ENCODE measurements at regions not wholly inside any gene's neighbourhood (a gene's known extent, or its start where the extent isn't known, plus 50 kb on each side); places are given as distances from the start of the nearest gene placed in this dataset.
"Not testable (repeated sequence)": the region's sequence is repeated elsewhere in the genome, so short reads cannot be mapped to it uniquely, and the experiment has no call there.

GRCh38 chr3:8020047-8020841 is 481.4 kb upstream of the LMCD1 start:
- DNase-seq = no peak

- no peak for DNase-seq
Observed at GRCh38 chr3:8027954-8028353, 473.7 kb upstream of the LMCD1 start.

DNA sequence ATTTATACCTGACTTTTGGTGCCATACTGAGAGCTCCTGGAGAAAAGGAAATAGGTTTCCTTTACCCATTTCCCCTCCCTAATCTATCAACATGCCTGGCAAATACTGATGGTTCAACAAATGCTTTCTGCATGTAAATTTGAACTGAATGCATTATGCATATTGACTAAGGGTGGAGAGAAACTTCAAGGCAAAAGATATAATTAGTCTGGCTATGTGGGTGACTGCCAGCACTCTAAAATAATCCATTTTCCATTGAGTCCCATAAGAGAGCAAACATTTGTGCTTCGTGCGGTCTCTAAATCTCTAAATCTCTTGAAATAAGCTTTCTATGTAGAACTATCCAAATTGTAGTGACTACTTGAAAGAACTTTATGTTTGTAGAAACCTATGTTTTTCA is 451.3 kb upstream of the LMCD1 start:
- no peak for DNase-seq

- no peak for DNase-seq
Observed at GRCh38 chr3:8052659-8053058, 449.0 kb upstream of the LMCD1 start.

DNA sequence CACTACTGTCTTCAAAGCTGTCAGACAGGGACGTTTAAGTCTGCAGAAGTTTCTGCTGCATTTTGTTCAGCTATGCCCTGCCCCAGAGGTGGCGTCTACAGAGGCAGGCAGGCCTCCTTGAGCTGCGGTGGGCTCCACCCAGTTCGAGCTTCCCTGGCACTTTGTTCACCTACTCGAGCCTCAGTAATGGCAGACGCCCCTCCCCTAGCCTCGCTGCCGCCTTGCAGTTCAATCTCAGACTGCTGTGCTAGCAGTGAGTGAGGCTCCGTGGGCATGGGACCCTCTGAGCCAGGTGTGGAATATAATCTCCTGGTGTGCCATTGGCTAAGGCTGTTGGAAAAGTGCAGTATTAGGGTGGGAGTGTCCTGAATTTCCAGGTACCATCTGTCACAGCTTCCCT is 433.5 kb upstream of the LMCD1 start:
- DNase-seq = not testable (repeated sequence)

- DNase-seq = no peak
Observed at GRCh38 chr3:8069471-8069870, 432.2 kb upstream of the LMCD1 start.

DNA sequence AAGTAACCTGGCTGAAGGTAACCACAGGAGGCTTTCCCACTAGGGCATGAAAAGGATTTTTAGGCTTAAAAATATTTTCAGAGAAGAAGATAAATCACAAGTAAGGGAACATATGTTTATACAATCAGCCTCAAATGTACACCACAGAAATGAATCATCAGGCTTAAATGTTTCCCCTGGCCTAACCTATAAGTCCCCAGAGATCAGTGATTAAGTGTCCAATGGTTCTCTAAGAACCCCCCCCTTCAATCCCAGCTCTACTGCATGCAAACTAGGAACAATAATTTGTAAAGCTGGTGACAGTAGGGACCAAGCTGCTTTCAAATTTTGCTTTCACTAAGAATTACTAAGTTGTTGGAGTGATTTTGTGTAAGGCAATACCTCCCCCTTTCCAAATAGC is 431.6 kb upstream of the LMCD1 start:
- DNase-seq = no peak

DNA sequence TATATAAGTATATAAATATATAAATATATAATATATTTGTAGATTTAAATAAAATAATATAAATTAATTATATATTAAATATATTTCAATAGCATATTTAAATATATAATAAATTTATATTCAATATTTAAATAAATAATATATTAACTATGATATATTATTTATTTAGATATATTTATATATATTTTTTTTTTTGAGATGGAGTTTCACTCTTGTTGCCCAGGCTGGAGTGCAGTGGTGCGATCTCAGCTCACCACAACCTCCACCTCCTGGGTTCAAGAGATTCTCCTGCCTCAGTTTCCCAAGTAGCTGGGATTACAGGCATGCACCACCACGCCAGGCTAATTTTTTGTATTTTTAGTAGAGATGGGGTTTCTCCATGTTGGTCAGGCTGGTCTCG is 426.9 kb upstream of the LMCD1 start:
- DNase-seq = not testable (repeated sequence)

- DNase-seq = no peak
Observed at GRCh38 chr3:8077126-8077525, 424.5 kb upstream of the LMCD1 start.

DNA sequence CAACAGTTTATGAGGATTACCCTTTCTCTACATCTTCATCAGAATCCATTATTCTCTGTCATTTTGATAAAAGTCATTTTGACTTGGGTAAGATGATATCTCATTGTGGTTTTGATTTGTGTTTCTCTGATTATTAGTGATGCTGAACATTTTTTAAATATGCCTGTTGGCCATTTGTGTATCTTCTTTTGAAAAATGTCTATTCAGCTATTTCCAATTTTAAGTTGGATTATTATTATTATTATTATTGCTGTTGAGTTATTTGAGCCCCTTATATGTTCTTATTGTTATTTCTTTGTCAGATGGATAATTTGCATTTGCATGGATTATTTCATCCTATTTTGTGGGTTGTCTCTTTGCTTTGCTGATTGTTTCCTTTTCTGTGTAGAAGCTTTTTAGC is 421.2 kb upstream of the LMCD1 start:
- no peak for DNase-seq

- no peak for DNase-seq
Observed at GRCh38 chr3:8085498-8085897, 416.1 kb upstream of the LMCD1 start.

GRCh38 chr3:8087951-8088350 is 413.7 kb upstream of the LMCD1 start:
- DNase-seq = no peak

GRCh38 chr3:8094415-8094814 is 407.2 kb upstream of the LMCD1 start:
- no peak for DNase-seq

- DNase-seq = no peak
Observed at GRCh38 chr3:8095724-8096123, 405.9 kb upstream of the LMCD1 start.

DNA sequence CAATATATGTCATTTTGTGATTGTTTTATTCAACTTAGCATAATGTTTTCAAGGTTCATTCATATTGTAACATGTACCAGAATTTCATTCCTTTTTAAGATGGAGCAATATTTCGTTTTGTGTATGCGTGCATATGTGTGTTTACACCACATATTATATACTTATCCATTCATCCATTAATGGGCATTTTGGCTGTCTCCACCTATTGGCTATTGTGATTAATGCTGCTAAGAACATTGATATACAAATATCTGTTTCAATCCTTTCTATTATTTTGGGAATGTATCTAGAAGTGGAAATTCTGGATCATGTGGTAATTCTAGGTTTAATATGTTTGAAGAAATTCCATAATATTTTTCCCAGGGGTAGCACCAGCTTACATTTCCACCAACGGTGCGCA is 403.9 kb upstream of the LMCD1 start:
- no peak for DNase-seq

DNA sequence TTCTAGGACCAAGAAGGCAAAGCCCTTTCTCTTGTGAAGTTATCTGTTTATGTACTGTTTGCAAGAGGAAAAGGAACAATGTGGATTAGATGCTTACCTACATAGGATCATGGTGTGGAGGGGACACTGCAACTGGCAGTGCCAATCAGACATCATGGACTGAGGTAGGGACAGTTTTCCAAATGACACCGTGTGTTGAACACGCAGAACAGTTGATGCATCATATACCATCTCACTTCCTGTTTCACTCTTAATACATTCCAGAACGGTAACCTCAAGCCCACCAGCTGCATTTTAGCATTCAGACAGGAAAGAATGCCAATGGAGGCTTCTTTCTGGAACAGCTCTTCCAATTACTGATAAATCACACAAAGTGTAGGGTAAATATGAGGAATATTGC is 397.7 kb upstream of the LMCD1 start:
- no peak for DNase-seq

GRCh38 chr3:8106921-8107320 is 394.7 kb upstream of the LMCD1 start:
- DNase-seq = no peak

GRCh38 chr3:8110966-8111798 is 390.4 kb upstream of the LMCD1 start:
- peak; percentile 72 for DNase-seq

DNA sequence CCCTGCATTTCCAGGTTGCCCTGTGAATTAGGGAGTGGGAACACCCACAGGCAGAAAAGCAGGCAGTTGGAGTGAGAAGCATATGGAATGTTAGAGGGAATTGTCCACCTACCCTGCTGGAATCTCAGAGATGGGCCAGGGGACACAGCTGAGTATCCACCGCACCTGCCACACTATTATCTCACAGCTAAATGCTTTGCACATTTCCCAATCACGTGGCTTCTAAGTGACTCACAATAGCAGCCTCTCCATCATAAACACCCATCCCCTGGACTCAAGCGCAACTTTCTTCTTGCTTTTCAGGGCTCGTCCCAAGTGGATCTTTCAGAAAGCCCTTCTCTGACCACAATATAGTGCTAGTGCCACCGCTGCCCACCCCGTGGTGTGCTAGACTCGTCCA is 389.0 kb upstream of the LMCD1 start:
- no peak for DNase-seq

GRCh38 chr3:8113626-8114025 is 388.0 kb upstream of the LMCD1 start:
- no peak for DNase-seq

GRCh38 chr3:8128686-8129085 is 372.9 kb upstream of the LMCD1 start:
- DNase-seq = no peak

DNA sequence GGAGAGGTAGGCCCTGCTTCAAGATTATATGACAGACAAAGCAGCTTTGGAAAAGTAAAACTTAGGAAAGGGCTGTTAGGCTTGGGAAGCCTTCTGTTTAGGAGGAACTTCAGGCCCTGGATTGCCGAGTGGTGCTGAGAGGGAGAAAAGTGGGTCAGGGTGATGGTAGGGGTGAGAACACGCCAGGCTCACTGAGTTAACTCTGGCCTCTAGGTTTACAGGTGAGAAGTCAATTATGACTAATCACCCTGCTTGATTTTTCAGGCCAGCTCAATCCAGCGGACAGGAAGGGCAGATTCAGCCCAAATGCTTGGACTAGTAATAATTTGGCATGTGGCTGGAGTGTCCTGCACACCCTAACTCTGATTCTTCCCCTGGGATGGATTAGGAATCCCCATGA is 365.1 kb upstream of the LMCD1 start:
- DNase-seq = no peak

GRCh38 chr3:8143186-8143585 is 358.4 kb upstream of the LMCD1 start:
- DNase-seq = no peak

GRCh38 chr3:8145661-8146060 is 356.0 kb upstream of the LMCD1 start:
- DNase-seq = no peak

Measured in activated CD4-positive, alpha-beta T cell treated with anti-CD3 and anti-CD28 coated beads, Interleukin-2, amount 50 U/mL, for 16 hours (primary cell).